GM23338 (cell line): ENCODE measurements at regions not wholly inside any gene's neighbourhood (a gene's known extent, or its start where the extent isn't known, plus 50 kb on each side); places are given as distances from the start of the nearest gene placed in this dataset.

Source experiments
- CREB1 ChIP-seq: fragments of 250-450 bp; sonication (Bioruptor Pico); IDR thresholded peaks from 2 replicates; pipeline ENCODE4 v1.5.0; 2020; ENCODE audit warnings: low read depth, mild to moderate bottlenecking, moderate library complexity
- EZH2 ChIP-seq: fragments of 200-600 bp; sonication (generic); IDR thresholded peaks from one replicate; pipeline ENCODE4 v1.8.0; 2017; ENCODE audit warnings: antibody characterized with exemption, mild to moderate bottlenecking, low read depth; ENCODE audit not compliant: unreplicated experiment
- JUNB ChIP-seq: IDR thresholded peaks from one replicate; pipeline ENCODE4 v1.6.1; 2016; ENCODE audit warnings: antibody characterized with exemption; ENCODE audit not compliant: unreplicated experiment
- NANOG ChIP-seq: IDR thresholded peaks from 2 replicates; pipeline ENCODE4 v1.6.1; 2016; ENCODE audit warnings: antibody characterized with exemption, borderline replicate concordance
- POLR2AphosphoS5 ChIP-seq: IDR thresholded peaks from 2 replicates; pipeline ENCODE4 v1.6.1; 2016; ENCODE audit warnings: antibody characterized with exemption, low read depth
- ZNF331 ChIP-seq: fragments of 250-450 bp; sonication (Bioruptor Pico); IDR thresholded peaks from 2 replicates; pipeline ENCODE4 v1.5.0; 2020; ENCODE audit warnings: low read depth, mild to moderate bottlenecking, moderate library complexity
- TF ChIP-seq, protein P1 (sequence below), 2 experiments: fragments of 200-600 bp in 1 of 2; sonication (generic) in 1 of 2; conservative IDR thresholded peaks; 2 replicates each; pipeline versions ENCODE4 v1.5.1 to v1.6.1; 2016 to 2017; ENCODE audit warnings: antibody characterized with exemption in 2 of 2, low read depth in 2 of 2, mild to moderate bottlenecking in 2 of 2, moderate library complexity in 1 of 2
- TF ChIP-seq, protein P2 (sequence below): IDR thresholded peaks from one replicate; pipeline ENCODE4 v1.6.1; 2018; ENCODE audit warnings: antibody characterized with exemption; ENCODE audit not compliant: unreplicated experiment

GRCh38 chr10:81367132-81367531, 507.9 kb upstream of the NRG3 start:
- TF ChIP-seq POLR2AphosphoS5 = no peak
- TF ChIP-seq CREB1 (CRISPR knock-in tag) = no peak
- TF ChIP-seq, protein P1, sequence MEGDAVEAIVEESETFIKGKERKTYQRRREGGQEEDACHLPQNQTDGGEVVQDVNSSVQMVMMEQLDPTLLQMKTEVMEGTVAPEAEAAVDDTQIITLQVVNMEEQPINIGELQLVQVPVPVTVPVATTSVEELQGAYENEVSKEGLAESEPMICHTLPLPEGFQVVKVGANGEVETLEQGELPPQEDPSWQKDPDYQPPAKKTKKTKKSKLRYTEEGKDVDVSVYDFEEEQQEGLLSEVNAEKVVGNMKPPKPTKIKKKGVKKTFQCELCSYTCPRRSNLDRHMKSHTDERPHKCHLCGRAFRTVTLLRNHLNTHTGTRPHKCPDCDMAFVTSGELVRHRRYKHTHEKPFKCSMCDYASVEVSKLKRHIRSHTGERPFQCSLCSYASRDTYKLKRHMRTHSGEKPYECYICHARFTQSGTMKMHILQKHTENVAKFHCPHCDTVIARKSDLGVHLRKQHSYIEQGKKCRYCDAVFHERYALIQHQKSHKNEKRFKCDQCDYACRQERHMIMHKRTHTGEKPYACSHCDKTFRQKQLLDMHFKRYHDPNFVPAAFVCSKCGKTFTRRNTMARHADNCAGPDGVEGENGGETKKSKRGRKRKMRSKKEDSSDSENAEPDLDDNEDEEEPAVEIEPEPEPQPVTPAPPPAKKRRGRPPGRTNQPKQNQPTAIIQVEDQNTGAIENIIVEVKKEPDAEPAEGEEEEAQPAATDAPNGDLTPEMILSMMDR (conservative IDR thresholded peaks at IDR 0.05; ENCODE audit: low read depth in 2 of 2) = no peak
- TF ChIP-seq, protein P2, sequence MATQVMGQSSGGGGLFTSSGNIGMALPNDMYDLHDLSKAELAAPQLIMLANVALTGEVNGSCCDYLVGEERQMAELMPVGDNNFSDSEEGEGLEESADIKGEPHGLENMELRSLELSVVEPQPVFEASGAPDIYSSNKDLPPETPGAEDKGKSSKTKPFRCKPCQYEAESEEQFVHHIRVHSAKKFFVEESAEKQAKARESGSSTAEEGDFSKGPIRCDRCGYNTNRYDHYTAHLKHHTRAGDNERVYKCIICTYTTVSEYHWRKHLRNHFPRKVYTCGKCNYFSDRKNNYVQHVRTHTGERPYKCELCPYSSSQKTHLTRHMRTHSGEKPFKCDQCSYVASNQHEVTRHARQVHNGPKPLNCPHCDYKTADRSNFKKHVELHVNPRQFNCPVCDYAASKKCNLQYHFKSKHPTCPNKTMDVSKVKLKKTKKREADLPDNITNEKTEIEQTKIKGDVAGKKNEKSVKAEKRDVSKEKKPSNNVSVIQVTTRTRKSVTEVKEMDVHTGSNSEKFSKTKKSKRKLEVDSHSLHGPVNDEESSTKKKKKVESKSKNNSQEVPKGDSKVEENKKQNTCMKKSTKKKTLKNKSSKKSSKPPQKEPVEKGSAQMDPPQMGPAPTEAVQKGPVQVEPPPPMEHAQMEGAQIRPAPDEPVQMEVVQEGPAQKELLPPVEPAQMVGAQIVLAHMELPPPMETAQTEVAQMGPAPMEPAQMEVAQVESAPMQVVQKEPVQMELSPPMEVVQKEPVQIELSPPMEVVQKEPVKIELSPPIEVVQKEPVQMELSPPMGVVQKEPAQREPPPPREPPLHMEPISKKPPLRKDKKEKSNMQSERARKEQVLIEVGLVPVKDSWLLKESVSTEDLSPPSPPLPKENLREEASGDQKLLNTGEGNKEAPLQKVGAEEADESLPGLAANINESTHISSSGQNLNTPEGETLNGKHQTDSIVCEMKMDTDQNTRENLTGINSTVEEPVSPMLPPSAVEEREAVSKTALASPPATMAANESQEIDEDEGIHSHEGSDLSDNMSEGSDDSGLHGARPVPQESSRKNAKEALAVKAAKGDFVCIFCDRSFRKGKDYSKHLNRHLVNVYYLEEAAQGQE = no peak
- no peak for TF ChIP-seq JUNB
- no peak for TF ChIP-seq EZH2
- no peak for TF ChIP-seq ZNF331 (CRISPR knock-in tag)
- no peak for TF ChIP-seq NANOG
